ENCODE measurements at regions not wholly inside any gene's neighbourhood (a gene's known extent, or its start where the extent isn't known, plus 50 kb on each side); places are given as distances from the start of the nearest gene placed in this dataset.

- DNase-seq (ENCODE audit: low spot score) = no peak
- TF ChIP-seq CTCF (IDR thresholded peaks at IDR 0.05; ENCODE audit: borderline replicate concordance, control extremely low read depth, extremely low read depth, insufficient read depth, missing control alignments) = no peak
- in situ Hi-C loops (cut with MboI; ENCODE audit: low sequenced_read_pairs, unreplicated experiment) = no loop called here
Measured at GRCh38 chr2:16741498-16741897, 75.9 kb upstream of the CYRIA start.

- DNase-seq (ENCODE audit: low spot score) = no peak
- in situ Hi-C loops (cut with MboI; ENCODE audit: low sequenced_read_pairs, unreplicated experiment) = no loop called here
- TF ChIP-seq CTCF (IDR thresholded peaks at IDR 0.05; ENCODE audit: borderline replicate concordance, control extremely low read depth, extremely low read depth, insufficient read depth, missing control alignments) = no peak
Measured at GRCh38 chr2:16739778-16740581, 74.3 kb upstream of the CYRIA start.

- DNase-seq (ENCODE audit: low spot score) = no peak
- in situ Hi-C loops (cut with MboI; ENCODE audit: low sequenced_read_pairs, unreplicated experiment) = no loop called here
- TF ChIP-seq CTCF (IDR thresholded peaks at IDR 0.05; ENCODE audit: borderline replicate concordance, control extremely low read depth, extremely low read depth, insufficient read depth, missing control alignments) = no peak
Measured at GRCh38 chr2:16738361-16739225, 73.0 kb upstream of the CYRIA start.

GRCh38 chr2:16737812-16738211, 72.2 kb upstream of the CYRIA start:
- no peak for DNase-seq (ENCODE audit: low spot score)
- TF ChIP-seq CTCF (IDR thresholded peaks at IDR 0.05; ENCODE audit: borderline replicate concordance, control extremely low read depth, extremely low read depth, insufficient read depth, missing control alignments) = no peak
- in situ Hi-C loops (cut with MboI; ENCODE audit: low sequenced_read_pairs, unreplicated experiment) = no loop called here

- in situ Hi-C loops (cut with MboI; ENCODE audit: low sequenced_read_pairs, unreplicated experiment) = no loop called here
- TF ChIP-seq CTCF (IDR thresholded peaks at IDR 0.05; ENCODE audit: borderline replicate concordance, control extremely low read depth, extremely low read depth, insufficient read depth, missing control alignments) = no peak
Measured at GRCh38 chr2:16736633-16737032, 71.0 kb upstream of the CYRIA start.

GRCh38 chr2:16729335-16729734, 63.7 kb upstream of the CYRIA start:
- peak; percentile 36 for DNase-seq (ENCODE audit: low spot score)
- TF ChIP-seq CTCF (IDR thresholded peaks at IDR 0.05; ENCODE audit: borderline replicate concordance, control extremely low read depth, extremely low read depth, insufficient read depth, missing control alignments) = no peak
- in situ Hi-C loops (cut with MboI; ENCODE audit: low sequenced_read_pairs, unreplicated experiment) = no loop called here

More at GRCh38 chr2:16736633-16737032, 71.0 kb upstream of the CYRIA start:
- no peak for DNase-seq (ENCODE audit: low spot score)

All from GM13976 (cell line).